ENCODE measurements at regions not wholly inside any gene's neighbourhood (a gene's known extent, or its start where the extent isn't known, plus 50 kb on each side); places are given as distances from the start of the nearest gene placed in this dataset.

DNA sequence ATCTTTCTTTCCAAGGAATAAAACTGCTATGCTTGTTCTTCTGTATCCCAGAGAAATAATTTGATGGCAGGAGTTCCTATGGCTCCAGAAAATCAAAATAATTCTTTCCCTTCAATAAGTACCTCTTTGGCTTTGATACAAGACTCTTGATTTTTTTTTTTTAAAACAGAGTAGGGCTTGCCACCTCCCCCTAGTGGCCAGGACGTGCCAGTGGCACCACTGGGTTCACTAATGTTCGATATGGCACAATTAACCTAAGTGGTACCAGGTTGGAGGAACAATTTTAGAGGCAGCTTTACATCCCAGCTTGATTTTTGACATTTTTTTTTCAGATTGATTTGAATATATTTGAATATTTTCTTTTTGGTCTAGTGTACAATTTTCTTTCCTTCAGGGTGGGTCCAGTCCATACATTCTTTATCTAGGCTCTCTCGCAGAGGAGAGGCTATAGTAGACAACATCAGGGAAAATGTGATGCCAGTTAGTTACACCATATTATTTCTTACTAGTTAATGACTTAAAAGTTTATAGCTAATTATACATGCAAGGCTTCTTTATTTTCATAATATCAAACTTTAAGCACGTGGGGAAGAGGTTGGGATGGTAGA, 330.9 kb downstream of the S1PR1 start:
- no peaks in the 10 kb centered on the region for H4K20me1 ChIP-seq (ENCODE audit: insufficient read depth, low read length, poor library complexity, severe bottlenecking)
- TF ChIP-seq EZH2phosphoT487 (IDR thresholded peaks at IDR 0.05; ENCODE audit: borderline replicate concordance) (no peak), CTCF (conservative IDR thresholded peaks at IDR 0.05; ENCODE audit: low read length) (peak; percentile 100)

GRCh38 chr1:101587741-101588140, 350.9 kb downstream of the S1PR1 start:
- H3K4me1 ChIP-seq (ENCODE audit: insufficient read depth, low read length, poor library complexity, severe bottlenecking), result no peaks in the 10 kb centered on the region
- H3K36me3 ChIP-seq (ENCODE audit: insufficient read depth, low read length), result no peaks in the 10 kb centered on the region
- H3K9ac ChIP-seq (ENCODE audit: low read depth, low read length, poor library complexity, severe bottlenecking), result no peak overlapping the region
- H3K4me3 ChIP-seq (ENCODE audit: low read length, poor library complexity, severe bottlenecking), result no peak overlapping the region
- H3K9me2 ChIP-seq (replicated peaks; ENCODE audit: low read depth, low read length), result no peaks in the 10 kb centered on the region
- H2AFZ ChIP-seq (ENCODE audit: low read length), result no peak overlapping the region
- no peaks in the 10 kb centered on the region for H3K9me3 ChIP-seq (ENCODE audit: insufficient read depth, low read depth, low read length)
- H3K4me2 ChIP-seq (ENCODE audit: low read depth, low read length, poor library complexity, severe bottlenecking), result no peak overlapping the region
- H4K20me1 ChIP-seq (ENCODE audit: insufficient read depth, low read length, poor library complexity, severe bottlenecking), result no peaks in the 10 kb centered on the region
- TF ChIP-seq EZH2phosphoT487 (IDR thresholded peaks at IDR 0.05; ENCODE audit: borderline replicate concordance) (no peak), CTCF (conservative IDR thresholded peaks at IDR 0.05; ENCODE audit: low read length) (no peak)
- H3K27me3 ChIP-seq (ENCODE audit: insufficient read depth, low read length, poor library complexity, severe bottlenecking), result no peaks in the 10 kb centered on the region
- no peaks in the 10 kb centered on the region for H3F3A ChIP-seq (ENCODE audit: low read depth)
- H3K79me2 ChIP-seq (ENCODE audit: insufficient read depth, low read length), result no peaks in the 10 kb centered on the region

More for the DNA sequence above, 330.9 kb downstream of the S1PR1 start:
- Histone ChIP-seq H2AFZ (ENCODE audit: low read length) (no peak overlapping the region), H3K9me3 (ENCODE audit: insufficient read depth, low read depth, low read length) (peaks cover 7% of the 10 kb centered on the region; the same call in 1 of the 2 replicates), H3K4me1 (ENCODE audit: insufficient read depth, low read length, poor library complexity, severe bottlenecking) (no peaks in the 10 kb centered on the region), H3K9ac (ENCODE audit: low read depth, low read length, poor library complexity, severe bottlenecking) (no peak overlapping the region), H3K9me2 (replicated peaks; ENCODE audit: low read depth, low read length) (no peaks in the 10 kb centered on the region), H3K79me2 (ENCODE audit: insufficient read depth, low read length) (no peaks in the 10 kb centered on the region), H3K36me3 (ENCODE audit: insufficient read depth, low read length) (no peaks in the 10 kb centered on the region), H3F3A (ENCODE audit: low read depth) (no peaks in the 10 kb centered on the region), H3K4me2 (ENCODE audit: low read depth, low read length, poor library complexity, severe bottlenecking) (no peak overlapping the region), H3K4me3 (ENCODE audit: low read length, poor library complexity, severe bottlenecking) (no peak overlapping the region), H3K27me3 (ENCODE audit: insufficient read depth, low read length, poor library complexity, severe bottlenecking) (peaks cover 5% of the 10 kb centered on the region)

GRCh38 chr1:101588677-101589076, 351.9 kb downstream of the S1PR1 start:
- H3F3A ChIP-seq (ENCODE audit: low read depth), result no peaks in the 10 kb centered on the region

More at GRCh38 chr1:101588677-101589076, 351.9 kb downstream of the S1PR1 start:
- Histone ChIP-seq H3K9me2 (replicated peaks; ENCODE audit: low read depth, low read length) (no peaks in the 10 kb centered on the region), H3K4me1 (ENCODE audit: insufficient read depth, low read length, poor library complexity, severe bottlenecking) (no peaks in the 10 kb centered on the region), H3K9me3 (ENCODE audit: insufficient read depth, low read depth, low read length) (no peaks in the 10 kb centered on the region), H3K27me3 (ENCODE audit: insufficient read depth, low read length, poor library complexity, severe bottlenecking) (no peaks in the 10 kb centered on the region), H3K79me2 (ENCODE audit: insufficient read depth, low read length) (no peaks in the 10 kb centered on the region), H4K20me1 (ENCODE audit: insufficient read depth, low read length, poor library complexity, severe bottlenecking) (no peaks in the 10 kb centered on the region), H3K36me3 (ENCODE audit: insufficient read depth, low read length) (no peaks in the 10 kb centered on the region), H3K4me3 (ENCODE audit: low read length, poor library complexity, severe bottlenecking) (no peak overlapping the region), H3K9ac (ENCODE audit: low read depth, low read length, poor library complexity, severe bottlenecking) (no peak overlapping the region), H3K4me2 (ENCODE audit: low read depth, low read length, poor library complexity, severe bottlenecking) (no peak overlapping the region), H2AFZ (ENCODE audit: low read length) (no peak overlapping the region)
- TF ChIP-seq EZH2phosphoT487 (IDR thresholded peaks at IDR 0.05; ENCODE audit: borderline replicate concordance) (no peak), CTCF (conservative IDR thresholded peaks at IDR 0.05; ENCODE audit: low read length) (no peak)

Data from Loucy (cell line).